Effector memory CD8-positive, alpha-beta T cell (primary cell): ENCODE measurements at regions not wholly inside any gene's neighbourhood (a gene's known extent, or its start where the extent isn't known, plus 50 kb on each side); places are given as distances from the start of the nearest gene placed in this dataset.

Source experiments
- ATAC-seq: fragments of 150-1000 bp; cut with Tn5 transposase; replicated peaks from 2 replicates; pipeline ENCODE4 v1.10.0; 2021; ENCODE audit warnings: mild to moderate bottlenecking, moderate library complexity
- DNase-seq, 3 experiments: peaks; one replicate each; pipeline ENCODE4 v3.0.0; 2021
- H3K27ac Mint-ChIP-seq, 2 donors: one replicate each; pipeline ENCODE4 v1.8.0; 2022; ENCODE audit warnings: mild to moderate bottlenecking in 2 of 2, mixed read lengths in 2 of 2, moderate library complexity in 2 of 2
- H3K27me3 Mint-ChIP-seq, 2 donors: one replicate each; pipeline ENCODE4 v1.8.0; 2022; ENCODE audit warnings: mixed read lengths in 2 of 2
- H3K36me3 Mint-ChIP-seq: one replicate; pipeline ENCODE4 v1.8.0; 2022; ENCODE audit warnings: mild to moderate bottlenecking, moderate library complexity, mixed read lengths; ENCODE audit not compliant: insufficient read depth
- H3K4me1 Mint-ChIP-seq, 2 donors: one replicate each; pipeline ENCODE4 v1.8.0; 2022; ENCODE audit warnings: low read depth in 2 of 2, mixed read lengths in 2 of 2
- H3K4me3 Mint-ChIP-seq, 2 donors: one replicate each; pipeline ENCODE4 v1.8.0; 2022; ENCODE audit warnings: mild to moderate bottlenecking in 2 of 2, mixed read lengths in 2 of 2, moderate library complexity in 2 of 2
- H3K9me3 Mint-ChIP-seq, 2 donors: one replicate each; pipeline ENCODE4 v1.8.0; 2022; ENCODE audit warnings: mixed read lengths in 2 of 2

- Mint-ChIP-seq H3K4me1 (no peaks in the 10 kb centered on the region), H3K27ac (no peak overlapping the region), H3K27me3 (no peaks in the 10 kb centered on the region), H3K36me3 (no peaks in the 10 kb centered on the region), H3K9me3 (peaks cover 9 to 18% of the 10 kb centered on the region in 2 donors), H3K4me3 (no peak overlapping the region)
- DNase-seq (no peak), ATAC-seq (no peak)
Measured at GRCh38 chr5:145243016-145243415, 592.1 kb downstream of the PRELID2 start.

GRCh38 chr5:145242551-145242950 is 592.6 kb downstream of the PRELID2 start:
- no peak for DNase-seq
- H3K27me3 Mint-ChIP-seq: no peaks in the 10 kb centered on the region
- no peak for ATAC-seq
- H3K36me3 Mint-ChIP-seq: no peaks in the 10 kb centered on the region
- H3K4me1 Mint-ChIP-seq: no peaks in the 10 kb centered on the region
- H3K27ac Mint-ChIP-seq: no peak overlapping the region
- peaks cover 13 to 22% of the 10 kb centered on the region in 2 donors for H3K9me3 Mint-ChIP-seq
- no peak overlapping the region for H3K4me3 Mint-ChIP-seq

DNA sequence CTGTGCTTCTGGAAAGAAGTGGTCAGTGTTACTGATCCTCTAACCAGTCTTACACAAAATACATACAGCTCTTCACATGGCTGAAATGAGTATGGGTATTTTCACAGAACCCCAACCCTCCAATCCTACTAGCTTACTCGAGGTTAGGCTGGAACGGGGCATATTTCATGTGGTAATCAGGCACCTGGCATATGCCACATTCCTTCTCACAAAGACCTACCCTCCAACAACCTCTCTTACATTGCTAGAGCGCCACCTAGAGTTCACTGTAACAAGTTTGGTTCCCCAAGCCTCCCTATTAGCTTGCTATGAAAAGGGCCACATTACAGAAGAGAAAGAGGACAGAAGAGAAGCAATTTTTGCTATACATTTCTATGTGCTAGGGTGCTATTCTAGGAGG is 597.3 kb downstream of the PRELID2 start:
- no peak for DNase-seq
- Mint-ChIP-seq H3K4me3 (no peak overlapping the region), H3K9me3 (peaks cover 10 to 13% of the 10 kb centered on the region in 2 donors), H3K36me3 (no peaks in the 10 kb centered on the region), H3K27me3 (no peaks in the 10 kb centered on the region), H3K27ac (no peak overlapping the region), H3K4me1 (no peaks in the 10 kb centered on the region)
- ATAC-seq: no peak

- no peaks in the 10 kb centered on the region for H3K36me3 Mint-ChIP-seq
- ATAC-seq (no peak), DNase-seq (no peak)
- H3K27ac Mint-ChIP-seq: no peak overlapping the region
- H3K9me3 Mint-ChIP-seq: peaks cover 10 to 13% of the 10 kb centered on the region in 2 donors
- no peak overlapping the region for H3K4me3 Mint-ChIP-seq
- no peaks in the 10 kb centered on the region for H3K27me3 Mint-ChIP-seq
- no peaks in the 10 kb centered on the region for H3K4me1 Mint-ChIP-seq
Measured at GRCh38 chr5:145236983-145237382, 598.2 kb downstream of the PRELID2 start.

- no peak overlapping the region for H3K4me3 Mint-ChIP-seq
- peaks cover 10 to 13% of the 10 kb centered on the region in 2 donors for H3K9me3 Mint-ChIP-seq
- no peaks in the 10 kb centered on the region for H3K27me3 Mint-ChIP-seq
- DNase-seq (no peak), ATAC-seq (no peak)
- no peaks in the 10 kb centered on the region for H3K36me3 Mint-ChIP-seq
- H3K27ac Mint-ChIP-seq: no peak overlapping the region
- no peaks in the 10 kb centered on the region for H3K4me1 Mint-ChIP-seq
Measured at GRCh38 chr5:145236127-145236526, 599.0 kb downstream of the PRELID2 start.

- no peak overlapping the region for H3K27ac Mint-ChIP-seq
- DNase-seq (no peak), ATAC-seq (no peak)
- H3K36me3 Mint-ChIP-seq: no peaks in the 10 kb centered on the region
- H3K4me1 Mint-ChIP-seq: no peaks in the 10 kb centered on the region
- no peak overlapping the region for H3K4me3 Mint-ChIP-seq
- H3K9me3 Mint-ChIP-seq: peaks cover 7 to 9% of the 10 kb centered on the region in 2 donors
- H3K27me3 Mint-ChIP-seq: no peaks in the 10 kb centered on the region
Measured at GRCh38 chr5:145233461-145233860, 601.7 kb downstream of the PRELID2 start.

DNA sequence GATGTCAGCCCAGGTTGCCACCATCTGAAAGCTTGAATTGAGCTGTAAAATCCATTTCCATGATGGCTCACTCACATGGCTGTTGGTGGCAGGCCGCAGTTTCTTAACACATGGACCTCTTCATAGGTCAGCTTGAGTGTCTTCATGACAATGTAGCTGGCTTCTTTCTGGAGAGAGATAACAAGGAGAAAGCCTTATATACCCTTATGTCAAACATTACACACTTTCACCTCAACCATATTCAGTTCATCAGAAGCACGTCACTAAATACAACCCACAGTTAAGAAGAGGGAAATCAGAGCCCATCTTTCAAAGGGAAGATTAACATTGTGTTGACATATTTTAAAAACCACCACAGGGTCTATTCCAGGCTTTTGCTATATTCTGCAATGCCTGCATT is 604.4 kb downstream of the PRELID2 start:
- no peaks in the 10 kb centered on the region for H3K36me3 Mint-ChIP-seq
- DNase-seq (no peak), ATAC-seq (no peak)
- no peak overlapping the region for H3K27ac Mint-ChIP-seq
- no peak overlapping the region for H3K4me3 Mint-ChIP-seq
- H3K27me3 Mint-ChIP-seq: no peaks in the 10 kb centered on the region
- no peaks in the 10 kb centered on the region for H3K9me3 Mint-ChIP-seq
- no peaks in the 10 kb centered on the region for H3K4me1 Mint-ChIP-seq

GRCh38 chr5:145228564-145228963 is 606.6 kb downstream of the PRELID2 start:
- H3K9me3 Mint-ChIP-seq: no peaks in the 10 kb centered on the region
- DNase-seq (no peak), ATAC-seq (no peak)
- no peaks in the 10 kb centered on the region for H3K27me3 Mint-ChIP-seq
- no peak overlapping the region for H3K27ac Mint-ChIP-seq
- H3K4me3 Mint-ChIP-seq: no peak overlapping the region
- no peaks in the 10 kb centered on the region for H3K36me3 Mint-ChIP-seq
- H3K4me1 Mint-ChIP-seq: no peaks in the 10 kb centered on the region

DNA sequence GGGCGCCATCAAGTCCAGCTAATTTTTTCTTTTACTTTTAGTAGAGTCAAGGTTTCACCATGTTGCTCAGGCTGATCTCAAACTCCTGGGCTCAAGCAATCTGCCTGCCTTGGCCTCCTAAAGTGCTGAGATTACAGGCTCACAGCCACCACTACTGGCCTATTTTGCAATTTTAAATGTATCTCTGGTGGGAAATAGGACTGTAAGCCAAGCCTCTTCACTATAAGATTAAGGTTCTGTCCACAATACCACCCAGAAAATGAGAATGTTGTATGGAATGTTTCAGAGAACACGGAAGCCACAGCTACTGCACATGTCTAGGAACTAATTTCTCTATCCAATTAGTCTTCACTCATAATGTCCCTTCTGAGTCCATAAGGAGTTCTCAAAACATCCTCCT is 607.3 kb downstream of the PRELID2 start:
- H3K9me3 Mint-ChIP-seq: no peaks in the 10 kb centered on the region
- H3K27me3 Mint-ChIP-seq: no peaks in the 10 kb centered on the region
- no peak for ATAC-seq

DNA sequence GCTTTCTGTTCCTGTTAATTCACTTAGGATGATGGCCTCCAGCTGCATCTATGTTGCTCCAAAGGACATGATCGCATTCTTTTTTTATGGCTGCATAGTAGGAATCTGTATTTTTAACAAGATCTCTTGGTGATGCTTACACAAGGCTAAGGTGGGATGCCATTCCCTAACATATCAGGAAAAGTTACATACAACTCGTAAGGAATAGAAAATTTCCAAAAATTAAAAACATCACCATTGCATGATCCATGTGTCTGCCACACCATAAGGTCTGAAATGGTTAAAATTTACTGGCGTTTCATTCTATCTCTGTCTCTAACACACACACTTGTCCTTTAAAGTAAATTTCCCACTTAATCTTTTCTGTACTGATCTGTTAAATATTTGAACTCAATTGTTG is 608.4 kb downstream of the PRELID2 start:
- Mint-ChIP-seq H3K4me3 (no peak overlapping the region), H3K27me3 (no peaks in the 10 kb centered on the region), H3K9me3 (no peaks in the 10 kb centered on the region), H3K4me1 (no peaks in the 10 kb centered on the region), H3K27ac (no peak overlapping the region), H3K36me3 (no peaks in the 10 kb centered on the region)
- DNase-seq (no peak), ATAC-seq (no peak)

More for the DNA sequence above, 607.3 kb downstream of the PRELID2 start:
- Mint-ChIP-seq H3K36me3 (no peaks in the 10 kb centered on the region), H3K4me3 (no peak overlapping the region), H3K4me1 (no peaks in the 10 kb centered on the region), H3K27ac (no peak overlapping the region)
- no peak for DNase-seq

DNA sequence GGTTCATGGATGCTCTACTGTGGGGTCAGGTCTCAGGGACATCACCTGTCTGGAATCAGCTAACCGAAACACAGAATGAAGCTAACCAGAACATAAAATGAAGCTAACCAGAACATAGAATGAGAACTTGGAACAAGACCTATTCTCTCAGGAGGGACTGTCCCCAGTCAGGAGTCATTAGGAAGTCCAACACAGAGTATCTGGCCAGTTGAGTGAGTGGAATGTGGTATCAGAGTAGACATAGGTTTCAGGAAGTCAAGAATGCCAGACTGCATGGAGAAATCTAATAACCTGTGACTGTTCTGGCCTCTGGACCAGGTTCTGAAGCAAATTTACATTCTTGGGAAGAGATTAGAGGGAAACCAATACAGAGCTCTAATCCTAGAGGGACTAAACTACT is 609.6 kb downstream of the PRELID2 start:
- no peaks in the 10 kb centered on the region for H3K27me3 Mint-ChIP-seq
- no peak overlapping the region for H3K4me3 Mint-ChIP-seq
- DNase-seq (no peak), ATAC-seq (no peak)
- no peaks in the 10 kb centered on the region for H3K36me3 Mint-ChIP-seq
- no peak overlapping the region for H3K27ac Mint-ChIP-seq
- H3K9me3 Mint-ChIP-seq: no peaks in the 10 kb centered on the region
- no peaks in the 10 kb centered on the region for H3K4me1 Mint-ChIP-seq

DNA sequence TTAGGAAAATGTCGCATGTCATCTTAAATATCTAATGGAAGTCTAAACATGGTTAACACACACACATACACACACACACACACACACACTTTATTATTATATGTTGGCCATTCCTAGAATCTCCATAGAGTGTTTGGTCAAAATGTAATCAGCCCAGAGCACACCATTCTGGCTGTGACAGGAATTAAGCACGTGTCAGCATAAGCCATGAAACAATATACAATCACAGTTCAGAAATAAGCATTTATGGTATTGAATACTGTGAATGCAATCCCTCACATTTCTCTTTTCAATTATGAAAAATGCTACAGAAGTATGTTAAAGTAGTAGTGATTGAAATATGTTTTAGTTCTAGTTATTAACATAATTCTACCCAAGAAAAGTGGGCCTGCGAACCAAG is 611.6 kb downstream of the PRELID2 start:
- ATAC-seq (no peak), DNase-seq (no peak)
- H3K9me3 Mint-ChIP-seq: no peaks in the 10 kb centered on the region
- H3K27me3 Mint-ChIP-seq: no peaks in the 10 kb centered on the region
- no peaks in the 10 kb centered on the region for H3K36me3 Mint-ChIP-seq
- H3K4me1 Mint-ChIP-seq: no peaks in the 10 kb centered on the region
- no peak overlapping the region for H3K4me3 Mint-ChIP-seq
- no peak overlapping the region for H3K27ac Mint-ChIP-seq

GRCh38 chr5:145222622-145223021 is 612.5 kb downstream of the PRELID2 start:
- Mint-ChIP-seq H3K4me3 (no peak overlapping the region), H3K27ac (no peak overlapping the region), H3K4me1 (no peaks in the 10 kb centered on the region), H3K9me3 (no peaks in the 10 kb centered on the region), H3K27me3 (no peaks in the 10 kb centered on the region), H3K36me3 (no peaks in the 10 kb centered on the region)
- no peak for ATAC-seq
- DNase-seq: no peak

- H3K9me3 Mint-ChIP-seq: no peaks in the 10 kb centered on the region
- no peaks in the 10 kb centered on the region for H3K36me3 Mint-ChIP-seq
- no peak for DNase-seq
- no peaks in the 10 kb centered on the region for H3K4me1 Mint-ChIP-seq
- H3K27ac Mint-ChIP-seq: no peak overlapping the region
- no peaks in the 10 kb centered on the region for H3K27me3 Mint-ChIP-seq
- ATAC-seq: no peak
- no peak overlapping the region for H3K4me3 Mint-ChIP-seq
Measured at GRCh38 chr5:145221416-145221815, 613.7 kb downstream of the PRELID2 start.

DNA sequence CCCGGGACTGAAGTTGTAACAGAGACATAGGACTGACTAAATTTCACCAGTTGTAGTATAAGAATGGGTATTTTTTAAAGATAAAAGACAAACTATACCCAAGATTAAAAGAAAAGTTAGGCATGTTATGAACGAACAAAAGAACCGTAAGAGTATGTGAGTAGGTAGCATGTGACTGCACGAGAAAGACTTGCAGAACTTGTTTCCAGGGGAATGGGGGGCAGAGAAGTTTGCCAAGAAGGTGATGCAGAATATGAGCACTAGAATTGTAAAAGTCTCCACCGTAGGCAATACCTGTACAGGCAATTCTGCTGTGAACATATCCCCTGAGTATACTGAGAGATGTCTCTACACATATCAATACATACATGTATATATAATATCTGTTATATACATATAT is 614.7 kb downstream of the PRELID2 start:
- ATAC-seq (no peak), DNase-seq (no peak)
- H3K36me3 Mint-ChIP-seq: no peaks in the 10 kb centered on the region
- no peaks in the 10 kb centered on the region for H3K4me1 Mint-ChIP-seq
- H3K27ac Mint-ChIP-seq: no peak overlapping the region
- H3K9me3 Mint-ChIP-seq: no peaks in the 10 kb centered on the region
- H3K4me3 Mint-ChIP-seq: no peak overlapping the region
- H3K27me3 Mint-ChIP-seq: no peaks in the 10 kb centered on the region
